ENCODE measurements at regions not wholly inside any gene's neighbourhood (a gene's known extent, or its start where the extent isn't known, plus 50 kb on each side); places are given as distances from the start of the nearest gene placed in this dataset.

DNA sequence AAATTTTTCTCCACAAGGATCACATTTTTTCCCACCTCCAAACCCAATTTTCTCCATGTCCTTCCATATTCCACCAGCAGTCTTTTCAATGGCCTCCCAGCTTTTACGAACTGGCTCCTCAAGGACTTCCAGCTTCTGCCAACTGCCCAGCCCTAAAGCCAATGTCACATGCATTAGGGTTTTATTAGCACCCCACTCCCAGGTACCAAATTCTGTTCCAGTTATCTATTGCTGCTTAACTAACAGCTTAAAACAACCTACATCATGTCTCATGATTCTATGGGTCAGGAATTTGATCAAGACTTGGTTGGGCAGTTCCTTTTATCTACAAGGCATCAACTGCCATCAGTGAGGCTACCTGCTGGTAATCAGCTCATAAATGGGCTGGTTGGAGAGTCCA lies 151.3 kb downstream of the SPTSSA start:
- H3K4me3 ChIP-seq (ENCODE audit: low read depth, low read length): no peak overlapping the region
- TF ChIP-seq, protein P1, sequence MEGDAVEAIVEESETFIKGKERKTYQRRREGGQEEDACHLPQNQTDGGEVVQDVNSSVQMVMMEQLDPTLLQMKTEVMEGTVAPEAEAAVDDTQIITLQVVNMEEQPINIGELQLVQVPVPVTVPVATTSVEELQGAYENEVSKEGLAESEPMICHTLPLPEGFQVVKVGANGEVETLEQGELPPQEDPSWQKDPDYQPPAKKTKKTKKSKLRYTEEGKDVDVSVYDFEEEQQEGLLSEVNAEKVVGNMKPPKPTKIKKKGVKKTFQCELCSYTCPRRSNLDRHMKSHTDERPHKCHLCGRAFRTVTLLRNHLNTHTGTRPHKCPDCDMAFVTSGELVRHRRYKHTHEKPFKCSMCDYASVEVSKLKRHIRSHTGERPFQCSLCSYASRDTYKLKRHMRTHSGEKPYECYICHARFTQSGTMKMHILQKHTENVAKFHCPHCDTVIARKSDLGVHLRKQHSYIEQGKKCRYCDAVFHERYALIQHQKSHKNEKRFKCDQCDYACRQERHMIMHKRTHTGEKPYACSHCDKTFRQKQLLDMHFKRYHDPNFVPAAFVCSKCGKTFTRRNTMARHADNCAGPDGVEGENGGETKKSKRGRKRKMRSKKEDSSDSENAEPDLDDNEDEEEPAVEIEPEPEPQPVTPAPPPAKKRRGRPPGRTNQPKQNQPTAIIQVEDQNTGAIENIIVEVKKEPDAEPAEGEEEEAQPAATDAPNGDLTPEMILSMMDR (IDR thresholded peaks at IDR 0.05; ENCODE audit: low read depth, low read length): no peak
- DNase-seq (ENCODE audit: low read depth, low spot score): no peak
- in situ Hi-C loops (cut with HindIII; ENCODE audit: low sequenced_read_pairs): no loop called here

DNA sequence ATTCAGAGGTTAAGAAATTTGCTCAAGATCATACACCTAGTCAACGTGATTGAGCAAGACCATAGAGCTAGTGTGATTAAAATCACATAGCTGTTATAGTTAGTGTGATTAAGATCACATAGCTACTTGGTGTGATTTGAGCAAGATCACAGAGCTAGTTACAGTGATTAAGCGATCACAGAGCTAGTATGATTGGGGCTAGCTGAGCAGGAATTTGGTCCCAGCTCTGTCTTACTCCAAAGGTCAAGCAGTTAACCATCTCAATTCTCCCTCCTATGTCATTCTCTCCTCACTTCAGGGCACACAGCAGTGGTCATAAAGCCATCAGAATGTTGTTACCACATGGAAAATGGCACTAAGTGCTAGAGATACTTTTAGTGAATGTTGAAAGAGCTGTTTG lies 158.2 kb downstream of the SPTSSA start:
- no peak overlapping the region for H3K4me3 ChIP-seq (ENCODE audit: low read depth, low read length)
- TF ChIP-seq, protein P1 (IDR thresholded peaks at IDR 0.05; ENCODE audit: low read depth, low read length): no peak
- no peak for DNase-seq (ENCODE audit: low read depth, low spot score)
- in situ Hi-C loops (cut with HindIII; ENCODE audit: low sequenced_read_pairs): no loop called here

DNA sequence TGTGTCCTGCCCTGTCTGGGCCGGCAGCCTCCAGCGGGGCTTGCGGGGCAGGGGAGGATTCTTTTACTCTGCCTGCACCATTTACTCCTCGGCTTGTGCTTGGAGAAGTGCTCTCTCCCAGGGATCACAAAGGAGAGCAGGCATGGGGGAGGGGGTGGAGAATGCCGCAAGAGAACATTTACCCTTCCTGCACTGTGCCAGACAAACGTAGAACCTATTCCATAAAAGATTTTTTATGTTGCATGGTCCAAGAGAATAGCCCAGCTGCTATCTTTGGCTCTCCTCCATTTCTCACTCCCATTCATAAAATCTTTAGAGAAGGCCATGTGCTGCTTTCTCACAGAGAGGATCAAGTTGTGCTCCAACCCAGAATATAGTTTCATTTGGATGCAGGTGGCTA lies 159.4 kb downstream of the SPTSSA start:
- TF ChIP-seq, protein P1 (IDR thresholded peaks at IDR 0.05; ENCODE audit: low read depth, low read length): no peak
- DNase-seq (ENCODE audit: low read depth, low spot score): peak; percentile 17
- H3K4me3 ChIP-seq (ENCODE audit: low read depth, low read length): no peak overlapping the region
- in situ Hi-C loops (cut with HindIII; ENCODE audit: low sequenced_read_pairs): no loop called here

DNA sequence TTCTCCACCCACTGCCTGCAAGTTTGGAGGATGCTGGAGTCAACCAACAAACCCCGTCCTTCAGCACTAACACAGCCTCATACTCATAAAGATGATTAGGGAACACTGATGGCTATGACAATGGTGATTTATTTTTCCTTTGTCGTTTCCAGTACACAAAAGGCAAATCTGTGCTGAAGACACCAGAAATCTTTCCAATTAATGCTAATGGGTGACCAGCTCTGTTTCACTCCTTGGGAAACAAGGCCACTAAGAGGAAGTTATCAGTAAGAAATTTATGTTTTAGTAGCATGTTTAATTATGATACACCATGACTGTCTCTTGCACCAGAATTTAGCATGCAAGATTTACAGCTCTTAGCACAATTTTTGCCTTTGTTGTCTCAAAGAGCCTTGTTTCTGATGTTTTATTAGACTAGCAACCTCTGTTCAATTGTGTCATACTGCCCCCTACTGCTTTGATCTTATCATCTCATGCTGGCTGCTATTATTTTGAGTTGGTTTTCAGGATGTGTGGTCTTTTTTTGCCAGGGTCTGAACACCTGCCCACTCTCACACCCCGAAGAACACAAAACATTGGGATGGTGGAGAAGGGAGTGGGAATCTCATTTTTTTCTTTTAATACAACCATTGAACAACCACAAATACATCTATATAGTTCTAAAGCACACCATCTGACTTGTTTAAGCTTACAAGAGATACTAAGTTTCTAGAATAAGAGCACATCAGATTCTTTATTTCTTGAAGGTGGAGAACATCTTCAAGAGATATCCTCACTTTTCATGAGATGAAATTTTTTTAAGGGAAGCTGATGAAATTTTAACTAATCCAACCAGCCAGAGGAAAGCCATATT lies 160.9 kb downstream of the SPTSSA start:
- in situ Hi-C loops (cut with HindIII; ENCODE audit: low sequenced_read_pairs): no loop called here

DNA sequence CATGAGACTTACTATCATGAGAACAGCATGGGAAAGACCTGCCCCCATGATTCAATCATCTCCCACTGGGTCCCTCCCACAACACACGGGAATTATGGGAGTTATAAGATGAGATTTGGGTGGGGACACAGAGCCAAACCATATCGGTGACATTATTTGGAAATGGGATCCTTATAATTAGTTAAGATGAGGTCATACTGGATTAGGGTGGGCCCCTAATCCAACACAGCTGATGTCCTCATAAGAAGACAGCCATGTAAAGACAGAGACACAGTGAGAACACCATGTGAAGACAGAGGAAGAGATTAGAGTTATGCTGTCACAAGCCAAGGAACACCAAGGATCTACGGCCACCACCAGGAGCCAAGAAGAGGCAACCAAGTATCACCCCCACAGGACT lies 161.7 kb downstream of the SPTSSA start:
- H3K4me3 ChIP-seq (ENCODE audit: low read depth, low read length): no peak overlapping the region
- TF ChIP-seq, protein P1 (IDR thresholded peaks at IDR 0.05; ENCODE audit: low read depth, low read length): no peak
- DNase-seq (ENCODE audit: low read depth, low spot score): no peak
- in situ Hi-C loops (cut with HindIII; ENCODE audit: low sequenced_read_pairs): no loop called here

More for the DNA sequence above, 160.9 kb downstream of the SPTSSA start:
- H3K4me3 ChIP-seq (ENCODE audit: low read depth, low read length): no peak overlapping the region
- DNase-seq (ENCODE audit: low read depth, low spot score): peak; percentile 40
- TF ChIP-seq, protein P1 (IDR thresholded peaks at IDR 0.05; ENCODE audit: low read depth, low read length): peak; percentile 51

DNA sequence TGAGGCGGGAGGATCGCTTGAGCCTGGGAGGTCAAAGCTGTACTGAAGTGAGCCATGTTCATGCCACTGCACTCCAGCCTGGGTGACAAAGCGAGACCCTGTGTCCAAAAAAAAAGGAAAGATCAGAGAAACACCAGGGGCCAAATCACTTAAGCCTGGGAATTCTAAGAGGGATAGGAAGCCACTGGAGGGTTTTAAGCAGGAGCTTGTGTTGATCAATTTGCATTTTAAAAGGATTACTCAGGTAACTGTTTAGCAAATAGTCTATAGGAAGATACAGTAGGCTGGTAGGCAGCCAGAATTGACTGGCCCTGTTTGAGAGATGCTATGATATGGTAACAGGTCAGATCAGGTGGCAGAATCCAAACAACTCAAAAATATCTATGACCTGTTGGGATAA lies 162.7 kb downstream of the SPTSSA start:
- in situ Hi-C loops (cut with HindIII; ENCODE audit: low sequenced_read_pairs): no loop called here
- TF ChIP-seq, protein P1 (IDR thresholded peaks at IDR 0.05; ENCODE audit: low read depth, low read length): no peak
- no peak for DNase-seq (ENCODE audit: low read depth, low spot score)
- no peak overlapping the region for H3K4me3 ChIP-seq (ENCODE audit: low read depth, low read length)
